Sigmoid colon (tissue), 3 donors: ENCODE measurements at regions not wholly inside any gene's neighbourhood (a gene's known extent, or its start where the extent isn't known, plus 50 kb on each side); places are given as distances from the start of the nearest gene placed in this dataset.

Source experiments
- POLR2A ChIP-seq, 2 donors: fragments of 450-650 bp; IDR thresholded peaks; one replicate each; pipeline ENCODE4 v1.6.1; 2016; ENCODE audit warnings: antibody characterized with exemption in 2 of 2, mild to moderate bottlenecking in 2 of 2, moderate library complexity in 2 of 2
- TF ChIP-seq, protein P1 (sequence below), 4 experiments: fragments of 450-650 bp in 3 of 4; fragments of 200-600 bp in 1 of 4; IDR thresholded peaks; one replicate each; pipeline ENCODE4 v1.5.1; 2016 to 2019; ENCODE audit warnings: antibody characterized with exemption in 4 of 4, mild to moderate bottlenecking in 3 of 4, moderate library complexity in 2 of 4

DNA sequence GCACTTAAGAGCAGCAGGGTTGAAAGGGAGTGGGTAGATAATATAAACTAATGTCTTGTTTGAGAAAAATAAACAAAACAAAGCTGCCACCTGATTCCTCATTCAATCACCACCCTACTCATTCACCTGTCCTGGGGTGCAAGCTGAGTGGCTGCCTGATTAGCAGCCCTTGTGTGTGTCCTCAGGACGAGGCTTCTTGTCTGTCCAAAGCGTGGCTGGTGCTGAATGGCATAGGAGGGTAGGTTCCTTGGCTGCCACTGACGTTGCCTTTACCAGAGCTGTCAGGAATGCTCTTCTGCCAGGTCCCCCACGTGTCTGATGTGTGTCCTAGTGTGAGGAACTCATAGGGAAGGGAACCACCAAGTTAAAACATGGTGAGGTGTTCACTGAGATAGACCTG, 146.6 kb upstream of the SLC24A2 start:
- TF ChIP-seq, protein P1, sequence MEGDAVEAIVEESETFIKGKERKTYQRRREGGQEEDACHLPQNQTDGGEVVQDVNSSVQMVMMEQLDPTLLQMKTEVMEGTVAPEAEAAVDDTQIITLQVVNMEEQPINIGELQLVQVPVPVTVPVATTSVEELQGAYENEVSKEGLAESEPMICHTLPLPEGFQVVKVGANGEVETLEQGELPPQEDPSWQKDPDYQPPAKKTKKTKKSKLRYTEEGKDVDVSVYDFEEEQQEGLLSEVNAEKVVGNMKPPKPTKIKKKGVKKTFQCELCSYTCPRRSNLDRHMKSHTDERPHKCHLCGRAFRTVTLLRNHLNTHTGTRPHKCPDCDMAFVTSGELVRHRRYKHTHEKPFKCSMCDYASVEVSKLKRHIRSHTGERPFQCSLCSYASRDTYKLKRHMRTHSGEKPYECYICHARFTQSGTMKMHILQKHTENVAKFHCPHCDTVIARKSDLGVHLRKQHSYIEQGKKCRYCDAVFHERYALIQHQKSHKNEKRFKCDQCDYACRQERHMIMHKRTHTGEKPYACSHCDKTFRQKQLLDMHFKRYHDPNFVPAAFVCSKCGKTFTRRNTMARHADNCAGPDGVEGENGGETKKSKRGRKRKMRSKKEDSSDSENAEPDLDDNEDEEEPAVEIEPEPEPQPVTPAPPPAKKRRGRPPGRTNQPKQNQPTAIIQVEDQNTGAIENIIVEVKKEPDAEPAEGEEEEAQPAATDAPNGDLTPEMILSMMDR (IDR thresholded peaks at IDR 0.05), result no peak
- no peak for TF ChIP-seq POLR2A (IDR thresholded peaks at IDR 0.05)
